ENCODE measurements at regions not wholly inside any gene's neighbourhood (a gene's known extent, or its start where the extent isn't known, plus 50 kb on each side); places are given as distances from the start of the nearest gene placed in this dataset.
"Not testable (repeated sequence)": the region's sequence is repeated elsewhere in the genome, so short reads cannot be mapped to it uniquely, and the experiment has no call there.

GRCh38 chr6:115767931-115768330, 292.8 kb downstream of the FRK start:
- H3K36me3 Mint-ChIP-seq = no peaks in the 10 kb centered on the region
- no peak overlapping the region for H3K27ac Mint-ChIP-seq
- H3K4me3 Mint-ChIP-seq = no peak overlapping the region
- H3K9me3 Mint-ChIP-seq = no peaks in the 10 kb centered on the region
- no peaks in the 10 kb centered on the region for H3K4me1 Mint-ChIP-seq
- DNase-seq = no peak
- no peaks in the 10 kb centered on the region for H3K27me3 Mint-ChIP-seq

DNA sequence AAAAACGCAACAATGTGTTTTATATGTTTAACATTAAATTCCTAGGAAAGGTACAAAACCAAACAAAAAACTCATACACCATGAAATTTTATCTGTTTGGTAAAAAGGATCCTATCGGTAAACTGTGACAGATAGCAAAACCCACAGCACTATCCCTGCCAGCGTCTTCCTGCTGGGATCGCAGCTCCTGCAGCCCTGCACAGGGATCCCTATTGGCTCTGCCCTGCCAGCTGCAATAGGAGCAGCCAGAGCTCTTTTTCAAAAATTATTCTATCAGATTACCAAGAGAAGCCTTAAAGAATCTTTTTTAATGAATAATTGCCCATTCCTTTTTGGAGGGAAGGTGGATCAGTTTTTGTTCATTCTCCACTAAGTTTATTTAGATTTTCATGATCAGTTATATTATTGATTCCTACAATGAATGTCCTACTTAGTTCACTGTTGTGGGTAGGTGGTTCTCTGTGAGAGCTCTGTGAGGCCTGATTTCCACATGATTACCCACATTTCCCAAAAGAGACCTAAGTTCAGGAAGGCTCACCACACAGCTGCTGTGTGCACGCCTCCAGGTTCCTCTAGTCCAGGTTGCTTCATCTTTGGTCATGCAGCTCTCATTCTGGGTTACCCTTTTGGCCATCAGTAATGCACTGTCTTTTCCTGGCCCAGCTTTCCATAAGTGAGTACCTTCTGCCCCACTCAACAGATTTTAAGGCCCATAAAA, 293.8 kb downstream of the FRK start:
- H3K9me3 Mint-ChIP-seq = no peaks in the 10 kb centered on the region

DNA sequence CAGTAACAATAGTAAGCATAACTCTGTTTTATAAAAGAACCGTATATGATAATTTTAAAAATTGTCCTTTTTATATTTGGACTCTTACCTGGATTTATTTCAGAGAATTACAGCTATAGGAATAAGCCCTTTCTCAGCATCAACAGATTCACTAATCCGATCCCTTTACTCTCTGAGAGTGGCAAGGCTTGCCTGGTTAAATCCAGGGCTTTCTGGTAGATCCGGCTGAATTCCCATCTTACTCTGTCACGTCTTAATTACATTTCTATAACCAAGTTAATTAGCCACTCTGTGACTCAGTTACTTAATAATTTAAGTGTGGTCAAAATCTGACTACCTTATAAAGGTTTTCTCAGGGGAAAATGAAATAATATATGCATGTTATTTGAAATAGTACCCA, 294.7 kb downstream of the FRK start:
- Mint-ChIP-seq H3K9me3 (no peaks in the 10 kb centered on the region), H3K27ac (no peak overlapping the region), H3K36me3 (no peaks in the 10 kb centered on the region), H3K4me1 (no peaks in the 10 kb centered on the region), H3K4me3 (no peak overlapping the region), H3K27me3 (no peaks in the 10 kb centered on the region)
- no peak for DNase-seq

More for the DNA sequence above, 293.8 kb downstream of the FRK start:
- no peaks in the 10 kb centered on the region for H3K4me1 Mint-ChIP-seq
- DNase-seq = no peak
- H3K27me3 Mint-ChIP-seq = no peaks in the 10 kb centered on the region
- H3K36me3 Mint-ChIP-seq = no peaks in the 10 kb centered on the region
- H3K4me3 Mint-ChIP-seq = no peak overlapping the region
- H3K27ac Mint-ChIP-seq = no peak overlapping the region

GRCh38 chr6:115759051-115759450, 301.6 kb downstream of the FRK start:
- Mint-ChIP-seq H3K27ac (no peak overlapping the region), H3K4me3 (no peak overlapping the region), H3K27me3 (no peaks in the 10 kb centered on the region), H3K9me3 (no peaks in the 10 kb centered on the region), H3K4me1 (no peaks in the 10 kb centered on the region), H3K36me3 (no peaks in the 10 kb centered on the region)
- DNase-seq = no peak

- H3K4me1 Mint-ChIP-seq = no peaks in the 10 kb centered on the region
- H3K27ac Mint-ChIP-seq = no peak overlapping the region
- H3K4me3 Mint-ChIP-seq = no peak overlapping the region
- H3K9me3 Mint-ChIP-seq = no peaks in the 10 kb centered on the region
- H3K36me3 Mint-ChIP-seq = no peaks in the 10 kb centered on the region
- H3K27me3 Mint-ChIP-seq = no peaks in the 10 kb centered on the region
- DNase-seq = no peak
These were observed 307.2 kb downstream of the FRK start for GRCh38 chr6:115753446-115753845.

DNA sequence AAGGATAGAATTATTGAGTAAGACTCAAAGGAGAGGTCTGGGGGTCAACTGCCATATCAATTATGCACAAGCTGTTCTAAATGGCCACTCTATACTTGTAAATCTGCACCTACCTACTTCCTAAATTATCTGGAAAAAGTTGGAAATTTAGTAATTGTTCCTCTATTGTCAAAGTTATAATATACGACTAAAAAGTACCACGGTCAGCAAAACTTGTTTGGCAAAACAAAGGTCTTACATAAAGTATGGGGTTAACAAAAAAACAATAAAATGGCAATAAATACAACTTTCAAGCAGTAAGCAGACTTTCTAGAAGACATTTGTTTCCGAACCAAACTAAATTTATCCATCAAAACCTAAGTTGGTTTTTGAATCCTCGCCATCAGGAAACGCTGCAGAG, 309.7 kb downstream of the FRK start:
- no peak overlapping the region for H3K4me3 Mint-ChIP-seq
- no peaks in the 10 kb centered on the region for H3K4me1 Mint-ChIP-seq
- H3K36me3 Mint-ChIP-seq = no peaks in the 10 kb centered on the region
- no peak for DNase-seq
- no peaks in the 10 kb centered on the region for H3K27me3 Mint-ChIP-seq
- no peak overlapping the region for H3K27ac Mint-ChIP-seq
- H3K9me3 Mint-ChIP-seq = no peaks in the 10 kb centered on the region

DNA sequence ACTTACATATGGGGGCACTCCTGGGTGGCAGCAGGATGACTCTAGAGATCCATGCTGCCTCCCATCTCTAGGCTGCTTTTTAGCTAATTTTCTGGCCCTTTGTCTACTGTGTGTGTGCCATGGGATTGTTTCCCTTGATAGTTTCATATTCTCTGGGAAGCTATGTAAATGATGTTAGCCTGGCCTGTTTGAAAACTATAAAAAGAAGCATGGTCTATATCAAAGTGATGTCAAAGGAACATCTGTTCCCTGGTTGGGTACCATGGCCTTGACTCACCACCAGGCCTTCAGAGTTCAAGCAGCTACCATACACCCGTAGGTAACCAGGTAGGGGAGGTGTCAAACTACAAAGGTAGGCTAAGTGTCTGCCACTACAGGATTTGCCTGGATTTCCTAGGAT, 310.4 kb downstream of the FRK start:
- Mint-ChIP-seq H3K4me3 (no peak overlapping the region), H3K36me3 (no peaks in the 10 kb centered on the region), H3K4me1 (no peaks in the 10 kb centered on the region), H3K27ac (no peak overlapping the region), H3K9me3 (peaks cover 3% of the 10 kb centered on the region), H3K27me3 (no peaks in the 10 kb centered on the region)
- DNase-seq = no peak

DNA sequence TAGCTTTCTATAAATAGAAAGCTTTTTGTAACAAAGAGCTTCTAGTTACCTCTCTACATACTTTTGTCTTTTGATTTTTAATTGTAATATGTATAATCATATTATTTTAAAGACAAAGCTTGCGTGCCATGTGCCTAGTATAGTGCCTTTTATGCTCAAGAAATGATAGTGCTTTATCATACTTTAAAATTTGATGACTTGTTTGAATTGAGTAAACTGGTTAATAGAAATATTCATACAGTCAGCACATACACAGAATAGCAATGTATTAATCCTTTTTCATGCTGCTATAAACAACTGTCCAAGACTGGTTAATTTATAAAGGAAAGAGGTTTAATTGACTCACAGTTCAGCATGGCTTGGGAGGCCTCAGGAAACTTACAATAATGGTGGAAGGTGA, 313.0 kb downstream of the FRK start:
- no peaks in the 10 kb centered on the region for H3K4me1 Mint-ChIP-seq
- H3K36me3 Mint-ChIP-seq = no peaks in the 10 kb centered on the region
- H3K4me3 Mint-ChIP-seq = no peak overlapping the region
- no peaks in the 10 kb centered on the region for H3K27me3 Mint-ChIP-seq
- no peak overlapping the region for H3K27ac Mint-ChIP-seq
- DNase-seq = no peak
- H3K9me3 Mint-ChIP-seq = peaks cover 6% of the 10 kb centered on the region

DNA sequence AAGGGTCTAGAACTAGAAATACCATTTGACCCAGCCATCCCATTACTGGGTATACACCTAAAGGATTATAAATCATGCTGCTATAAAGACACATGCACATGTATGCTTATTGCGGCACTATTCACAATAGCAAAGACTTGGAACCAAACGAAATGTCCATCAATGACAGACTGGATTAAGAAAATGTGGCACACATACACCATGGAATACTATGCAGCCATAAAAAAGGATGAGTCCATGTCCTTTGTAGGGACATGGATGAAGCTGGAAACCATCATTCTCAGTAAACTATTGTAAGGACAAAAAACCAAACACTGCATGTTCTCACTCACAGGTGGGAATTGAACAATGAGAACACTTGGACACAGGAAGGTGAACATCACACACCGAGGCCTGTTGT, 314.1 kb downstream of the FRK start:
- H3K27me3 Mint-ChIP-seq, H3K4me3 Mint-ChIP-seq, DNase-seq, H3K4me1 Mint-ChIP-seq, H3K27ac Mint-ChIP-seq, H3K36me3 Mint-ChIP-seq, H3K9me3 Mint-ChIP-seq: not testable (repeated sequence)

GRCh38 chr6:115740907-115741306, 319.8 kb downstream of the FRK start:
- Mint-ChIP-seq H3K4me1 (no peaks in the 10 kb centered on the region), H3K9me3 (peaks cover 9% of the 10 kb centered on the region), H3K4me3 (no peak overlapping the region), H3K27me3 (no peaks in the 10 kb centered on the region), H3K36me3 (no peaks in the 10 kb centered on the region), H3K27ac (no peak overlapping the region)
- DNase-seq = no peak

- Mint-ChIP-seq H3K4me3 (no peak overlapping the region), H3K36me3 (no peaks in the 10 kb centered on the region), H3K27ac (no peak overlapping the region), H3K27me3 (no peaks in the 10 kb centered on the region), H3K4me1 (no peaks in the 10 kb centered on the region), H3K9me3 (peaks cover 5% of the 10 kb centered on the region)
- no peak for DNase-seq
These were observed 325.1 kb downstream of the FRK start for GRCh38 chr6:115735610-115736009.

DNA sequence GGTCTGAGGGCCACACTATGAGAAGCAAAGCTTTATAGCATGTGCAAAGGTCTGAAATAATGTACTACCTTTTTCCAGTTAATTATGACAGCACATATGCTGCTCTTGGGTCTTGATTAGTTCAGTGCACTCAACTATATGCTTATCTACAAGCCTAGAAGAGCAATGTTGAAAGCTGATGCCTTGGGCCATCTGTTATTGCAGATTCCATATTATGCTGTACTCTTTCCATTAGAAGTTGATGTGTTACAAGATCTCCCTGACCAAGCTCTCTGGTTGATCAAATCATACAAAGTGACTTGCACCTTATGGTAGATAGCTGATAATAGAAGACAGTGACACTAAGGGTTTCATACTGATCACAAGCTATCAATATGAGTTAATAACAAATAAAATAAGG, 327.3 kb downstream of the FRK start:
- H3K36me3 Mint-ChIP-seq = no peaks in the 10 kb centered on the region
- H3K27me3 Mint-ChIP-seq = no peaks in the 10 kb centered on the region
- DNase-seq = no peak
- no peak overlapping the region for H3K27ac Mint-ChIP-seq
- H3K9me3 Mint-ChIP-seq = peaks cover 5% of the 10 kb centered on the region
- no peaks in the 10 kb centered on the region for H3K4me1 Mint-ChIP-seq
- no peak overlapping the region for H3K4me3 Mint-ChIP-seq

GRCh38 chr6:115729036-115729435, 331.7 kb downstream of the FRK start:
- no peak for DNase-seq
- no peak overlapping the region for H3K27ac Mint-ChIP-seq
- H3K9me3 Mint-ChIP-seq = peaks cover 2% of the 10 kb centered on the region
- no peaks in the 10 kb centered on the region for H3K27me3 Mint-ChIP-seq
- no peak overlapping the region for H3K4me3 Mint-ChIP-seq
- H3K36me3 Mint-ChIP-seq = no peaks in the 10 kb centered on the region
- no peaks in the 10 kb centered on the region for H3K4me1 Mint-ChIP-seq

DNA sequence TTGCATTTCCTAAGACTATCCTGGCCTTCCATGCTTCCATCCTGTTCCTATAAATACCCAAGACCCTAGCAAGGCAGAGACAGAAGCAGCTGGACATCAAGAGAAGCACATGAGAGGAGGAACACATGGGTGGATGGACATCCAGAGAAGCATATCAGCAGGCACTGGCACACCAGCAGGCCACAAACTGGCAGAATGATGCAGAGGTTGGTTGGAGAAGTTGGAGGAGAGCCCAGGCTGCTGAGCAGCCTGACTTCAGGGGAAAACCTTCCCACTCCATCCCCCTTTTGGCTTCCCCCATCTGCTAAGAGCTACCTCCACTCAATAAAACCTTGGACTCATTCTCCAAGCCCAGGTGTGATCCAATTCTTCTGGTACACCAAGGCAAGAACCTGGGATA, 332.5 kb downstream of the FRK start:
- DNase-seq = no peak
- no peaks in the 10 kb centered on the region for H3K36me3 Mint-ChIP-seq
- H3K4me1 Mint-ChIP-seq = no peaks in the 10 kb centered on the region
- no peak overlapping the region for H3K4me3 Mint-ChIP-seq
- peaks cover 2% of the 10 kb centered on the region for H3K9me3 Mint-ChIP-seq
- H3K27me3 Mint-ChIP-seq = no peaks in the 10 kb centered on the region
- no peak overlapping the region for H3K27ac Mint-ChIP-seq

- Mint-ChIP-seq H3K4me3 (no peak overlapping the region), H3K27ac (no peak overlapping the region), H3K9me3 (no peaks in the 10 kb centered on the region)
These were observed 339.1 kb downstream of the FRK start for GRCh38 chr6:115721564-115721963.

DNA sequence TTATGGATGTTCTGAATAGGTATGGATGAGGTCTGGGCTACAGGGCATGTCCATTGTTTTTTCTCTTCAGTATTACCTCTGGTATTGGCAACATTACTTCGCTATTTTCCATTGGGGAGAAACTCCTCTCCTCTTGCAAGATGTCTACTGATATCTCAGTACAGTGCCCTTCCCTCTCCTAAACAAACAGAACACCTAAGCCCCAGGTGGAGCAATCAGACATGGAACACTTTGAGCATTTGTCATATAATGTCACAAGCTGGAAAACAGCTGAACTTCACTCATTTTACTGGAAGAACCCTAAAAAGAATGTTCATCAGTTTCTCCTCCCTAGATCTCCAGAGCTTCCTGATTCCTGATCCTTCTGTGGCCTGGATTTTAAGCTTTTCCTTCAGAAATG, 339.8 kb downstream of the FRK start:
- Mint-ChIP-seq H3K4me3 (no peak overlapping the region), H3K27ac (no peak overlapping the region), H3K27me3 (no peaks in the 10 kb centered on the region), H3K36me3 (no peaks in the 10 kb centered on the region), H3K4me1 (no peaks in the 10 kb centered on the region), H3K9me3 (no peaks in the 10 kb centered on the region)
- DNase-seq = no peak

More at GRCh38 chr6:115721564-115721963, 339.1 kb downstream of the FRK start:
- Mint-ChIP-seq H3K36me3 (no peaks in the 10 kb centered on the region), H3K4me1 (no peaks in the 10 kb centered on the region), H3K27me3 (no peaks in the 10 kb centered on the region)
- no peak for DNase-seq

All from activated naive CD8-positive, alpha-beta T cell treated with anti-CD3 and anti-CD28 coated beads for 36 hours (primary cell).